ENCODE measurements at regions not wholly inside any gene's neighbourhood (a gene's known extent, or its start where the extent isn't known, plus 50 kb on each side); places are given as distances from the start of the nearest gene placed in this dataset.

- no peak overlapping the region for H3K4me3 Mint-ChIP-seq
- H3K27me3 Mint-ChIP-seq (ENCODE audit: insufficient read depth): peaks cover 2% of the 10 kb centered on the region
- Histone ChIP-seq H3K9me3 (ENCODE audit: control insufficient read depth, low read length) (no peaks in the 10 kb centered on the region), H3K36me3 (ENCODE audit: control insufficient read depth, insufficient read depth, low read length) (no peaks in the 10 kb centered on the region), H3K4me3 (ENCODE audit: low read length) (no peak overlapping the region), H3K27ac (ENCODE audit: low read depth, low read length) (no peak overlapping the region), H3K9ac (ENCODE audit: extremely low read depth, low read length, poor library complexity, severe bottlenecking) (no peak overlapping the region), H3K4me1 (ENCODE audit: control insufficient read depth, insufficient read depth, low read length) (no peaks in the 10 kb centered on the region), H3K27me3 (ENCODE audit: control insufficient read depth, insufficient read depth, low read length, poor library complexity, severe bottlenecking) (peaks cover 7% of the 10 kb centered on the region)
- no peak overlapping the region for H3K27ac Mint-ChIP-seq
- peaks cover 2% of the 10 kb centered on the region for H3K4me1 Mint-ChIP-seq
- no peaks in the 10 kb centered on the region for H3K36me3 Mint-ChIP-seq (ENCODE audit: low read depth)
- no peaks in the 10 kb centered on the region for H3K9me3 Mint-ChIP-seq
- DNase-seq: no peak
- 86 to 92% methylated on average over 4 to 5 of the region's 5 CpGs for WGBS, 2 experiments (ENCODE audit: insufficient coverage in 1 of 2, insufficient read length in 1 of 2)
- TF ChIP-seq CTCF (conservative IDR thresholded peaks at IDR 0.05): no peak
Measured at GRCh38 chr15:92294759-92295158, 98.9 kb upstream of the ST8SIA2 start.

GRCh38 chr15:92304223-92304975 lies 89.3 kb upstream of the ST8SIA2 start:
- H3K4me1 ChIP-seq (ENCODE audit: control insufficient read depth, insufficient read depth, low read length): peaks cover 11% of the 10 kb centered on the region
- H3K27ac Mint-ChIP-seq: no peak overlapping the region
- no peaks in the 10 kb centered on the region for H3K36me3 ChIP-seq (ENCODE audit: control insufficient read depth, insufficient read depth, low read length)
- WGBS, 2 experiments (ENCODE audit: insufficient coverage in 1 of 2, insufficient read length in 1 of 2): 76 to 89% methylated on average over 9 to 12 of the region's 12 CpGs
- TF ChIP-seq CTCF (conservative IDR thresholded peaks at IDR 0.05): no peak
- H3K36me3 Mint-ChIP-seq (ENCODE audit: low read depth): no peaks in the 10 kb centered on the region
- no peak overlapping the region for H3K27ac ChIP-seq (ENCODE audit: low read depth, low read length)
- peaks cover 27% of the 10 kb centered on the region for H3K4me1 Mint-ChIP-seq
- peaks cover 13% of the 10 kb centered on the region for H3K9me3 Mint-ChIP-seq
- no peak overlapping the region for H3K4me3 Mint-ChIP-seq
- no peaks in the 10 kb centered on the region for H3K27me3 ChIP-seq (ENCODE audit: control insufficient read depth, insufficient read depth, low read length, poor library complexity, severe bottlenecking)
- no peak for DNase-seq
- H3K4me3 ChIP-seq (ENCODE audit: low read length): no peak overlapping the region
- H3K27me3 Mint-ChIP-seq (ENCODE audit: insufficient read depth): no peaks in the 10 kb centered on the region
- peaks cover 9% of the 10 kb centered on the region for H3K9me3 ChIP-seq (ENCODE audit: control insufficient read depth, low read length)
- H3K9ac ChIP-seq (ENCODE audit: extremely low read depth, low read length, poor library complexity, severe bottlenecking): no peak overlapping the region

- TF ChIP-seq CTCF (conservative IDR thresholded peaks at IDR 0.05): no peak
- Histone ChIP-seq H3K36me3 (ENCODE audit: control insufficient read depth, insufficient read depth, low read length) (no peaks in the 10 kb centered on the region), H3K27me3 (ENCODE audit: control insufficient read depth, insufficient read depth, low read length, poor library complexity, severe bottlenecking) (no peaks in the 10 kb centered on the region), H3K4me3 (ENCODE audit: low read length) (no peak overlapping the region), H3K4me1 (ENCODE audit: control insufficient read depth, insufficient read depth, low read length) (peaks cover 11% of the 10 kb centered on the region), H3K9ac (ENCODE audit: extremely low read depth, low read length, poor library complexity, severe bottlenecking) (no peak overlapping the region), H3K9me3 (ENCODE audit: control insufficient read depth, low read length) (peaks cover 9% of the 10 kb centered on the region), H3K27ac (ENCODE audit: low read depth, low read length) (no peak overlapping the region)
- Mint-ChIP-seq H3K36me3 (ENCODE audit: low read depth) (no peaks in the 10 kb centered on the region), H3K27ac (no peak overlapping the region), H3K27me3 (ENCODE audit: insufficient read depth) (no peaks in the 10 kb centered on the region), H3K4me3 (no peak overlapping the region), H3K9me3 (peaks cover 13% of the 10 kb centered on the region), H3K4me1 (peaks cover 27% of the 10 kb centered on the region)
- WGBS, 2 experiments (ENCODE audit: insufficient coverage in 1 of 2, insufficient read length in 1 of 2): 58 to 87% methylated on average over 1 to 2 of the region's 2 CpGs
- DNase-seq: no peak
Measured at GRCh38 chr15:92305343-92305742, 88.3 kb upstream of the ST8SIA2 start.

Data from endodermal cell (in vitro differentiated cells).